ENCODE measurements at regions not wholly inside any gene's neighbourhood (a gene's known extent, or its start where the extent isn't known, plus 50 kb on each side); places are given as distances from the start of the nearest gene placed in this dataset.

DNA sequence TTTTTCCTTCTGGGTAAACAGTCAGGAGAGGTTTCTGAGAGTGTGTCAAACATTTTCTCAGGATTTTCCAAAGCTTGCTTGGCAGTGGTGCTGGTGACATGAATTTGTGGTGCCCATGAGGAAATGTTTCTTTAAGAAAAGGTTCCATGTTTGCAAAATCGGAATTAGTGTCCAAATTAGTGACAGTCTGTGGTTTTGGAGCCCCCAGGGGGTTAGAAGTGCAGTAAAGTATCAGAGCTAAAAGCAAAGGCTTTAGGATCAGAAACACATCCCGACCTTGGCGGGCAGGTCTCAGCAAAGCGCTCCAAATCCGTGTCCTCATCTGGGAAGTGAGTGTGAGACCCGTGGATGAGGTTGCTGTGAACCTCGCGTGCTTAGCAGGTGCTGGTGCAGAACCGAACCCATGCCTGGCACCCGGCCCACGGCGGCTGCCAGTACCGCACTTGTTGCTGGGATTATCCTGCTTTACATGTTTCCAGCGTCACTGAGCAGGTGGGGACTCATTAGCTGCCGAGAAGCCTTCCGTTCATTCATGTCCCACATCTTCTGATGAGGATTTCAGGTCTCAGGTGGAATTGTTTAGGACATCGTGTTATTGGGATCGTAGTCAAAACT, 70.8 kb upstream of the COL5A1 start:
- H3K79me1 ChIP-seq (ENCODE audit: low read depth, low read length), result no peaks in the 10 kb centered on the region

More for the DNA sequence above, 70.8 kb upstream of the COL5A1 start:
- no peak overlapping the region for H3K4me3 ChIP-seq (ENCODE audit: extremely low read depth in 1 of 4, insufficient read depth in 2 of 4, low read depth in 3 of 4, low read length in 4 of 4)
- no peak overlapping the region for H2AK5ac ChIP-seq (ENCODE audit: low read depth, low read length)
- H2BK12ac ChIP-seq (ENCODE audit: low read depth, low read length), result no peak overlapping the region
- no peak overlapping the region for H4K8ac ChIP-seq (ENCODE audit: extremely low read depth, insufficient read depth, low read length)
- WGBS, 2 experiments (ENCODE audit: extremely low coverage in 1 of 2, insufficient coverage in 1 of 2, insufficient read length in 1 of 2, insufficient replicate concordance in 2 of 2, low coverage in 1 of 2, low lambda C conversion rate in 2 of 2, missing lambda C conversion rate in 1 of 2), result 86% methylated on average over 9 of the region's 18 CpGs; no CpG with 5 or more reads in 1 of the 2 experiments
- TF ChIP-seq KDM4A (IDR thresholded peaks at IDR 0.05; ENCODE audit: low read depth, low read length, severe bottlenecking) (no peak), POU5F1 (IDR thresholded peaks at IDR 0.05; ENCODE audit: low read depth, low read length) (no peak), MAFK (IDR thresholded peaks at IDR 0.05; ENCODE audit: low read depth, low read length) (no peak), HDAC6 (IDR thresholded peaks at IDR 0.05; ENCODE audit: low read depth, low read length) (no peak), TAF7 (optimal IDR thresholded peaks at IDR 0.05; ENCODE audit: borderline replicate concordance, low read depth, low read length) (no peak), EP300 (IDR thresholded peaks at IDR 0.05; ENCODE audit: borderline replicate concordance in 1 of 2, low read depth in 2 of 2, low read length in 2 of 2) (no peak), TAF1 (IDR thresholded peaks at IDR 0.05; ENCODE audit: low read depth, low read length) (no peak), CBX8 (IDR thresholded peaks at IDR 0.05; ENCODE audit: borderline replicate concordance, low read depth, low read length) (no peak), EZH2 (IDR thresholded peaks at IDR 0.05; ENCODE audit: low read depth, low read length, severe bottlenecking) (no peak), SIX5 (IDR thresholded peaks at IDR 0.05; ENCODE audit: low read depth, low read length) (no peak), PHF8 (conservative IDR thresholded peaks at IDR 0.05; ENCODE audit: low read depth, low read length) (no peak)
- TF ChIP-seq, protein P1, sequence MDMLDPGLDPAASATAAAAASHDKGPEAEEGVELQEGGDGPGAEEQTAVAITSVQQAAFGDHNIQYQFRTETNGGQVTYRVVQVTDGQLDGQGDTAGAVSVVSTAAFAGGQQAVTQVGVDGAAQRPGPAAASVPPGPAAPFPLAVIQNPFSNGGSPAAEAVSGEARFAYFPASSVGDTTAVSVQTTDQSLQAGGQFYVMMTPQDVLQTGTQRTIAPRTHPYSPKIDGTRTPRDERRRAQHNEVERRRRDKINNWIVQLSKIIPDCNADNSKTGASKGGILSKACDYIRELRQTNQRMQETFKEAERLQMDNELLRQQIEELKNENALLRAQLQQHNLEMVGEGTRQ (IDR thresholded peaks at IDR 0.05; ENCODE audit: low read length), result no peak
- DNase-seq (ENCODE audit: low read depth in 1 of 2, low spot score in 2 of 2), result peak in 1 of 2 experiments; percentile 1
- H2BK5ac ChIP-seq (ENCODE audit: low read depth, low read length), result no peak overlapping the region
- no peak overlapping the region for H2BK120ac ChIP-seq (replicated peaks; ENCODE audit: low read depth, low read length)
- no peak overlapping the region for H3K4ac ChIP-seq (replicated peaks; ENCODE audit: insufficient read length, low read depth, low read length)
- no peak overlapping the region for H3K27ac ChIP-seq (ENCODE audit: low read depth, low read length)
- H3K4me1 ChIP-seq (replicated peaks in 1 of 4; ENCODE audit: control insufficient read depth in 3 of 4, insufficient read depth in 4 of 4, low read length in 3 of 4), result no peaks in the 10 kb centered on the region; a peak in 1 of 7 replicates
- no peaks in the 10 kb centered on the region for H4K20me1 ChIP-seq (replicated peaks in 1 of 2; ENCODE audit: control insufficient read depth in 1 of 2, insufficient read depth in 2 of 2, low read length in 2 of 2)
- no peak for FAIRE-seq
- H3K56ac ChIP-seq (replicated peaks; ENCODE audit: insufficient read length, low read depth, low read length), result no peak overlapping the region
- H2AFZ ChIP-seq (ENCODE audit: low read length), result no peak overlapping the region
- no peak overlapping the region for H2BK20ac ChIP-seq (ENCODE audit: low read length)
- H4K91ac ChIP-seq (replicated peaks; ENCODE audit: insufficient read length, low read length), result no peak overlapping the region
- CTCF ChIA-PET (ENCODE audit: partially characterized antibody), result interaction anchor here (1.2 to 3.1 kb wide), 2 partner anchors 36 to 122 kb away, joined by 4 to 11 read pairs; no protein-coding TSS in a partner anchor
- no peaks in the 10 kb centered on the region for H3K79me2 ChIP-seq (ENCODE audit: control insufficient read depth in 1 of 2, insufficient read depth in 2 of 2, low read length in 2 of 2)
- no peaks in the 10 kb centered on the region for H3K23me2 ChIP-seq (ENCODE audit: low read depth, low read length)
- peaks cover 2 to 12% of the 10 kb centered on the region in 2 experiments; a peak in 1 of 4 replicates for H3K9me3 ChIP-seq (ENCODE audit: insufficient read depth in 2 of 2, low read depth in 1 of 2, low read length in 1 of 2)
- H3K36me3 ChIP-seq (ENCODE audit: control insufficient read depth in 2 of 4, insufficient read depth in 4 of 4, low read length in 3 of 4), result no peaks in the 10 kb centered on the region
- H4K5ac ChIP-seq (ENCODE audit: insufficient read length, low read depth, low read length), result no peak overlapping the region
- no peak overlapping the region for H3K23ac ChIP-seq (ENCODE audit: insufficient read length)
- H3K9ac ChIP-seq (replicated peaks in 1 of 4; ENCODE audit: extremely low read depth in 1 of 4, low read depth in 3 of 4, low read length in 3 of 4), result no peak overlapping the region
- no peak overlapping the region for H3K14ac ChIP-seq (ENCODE audit: insufficient read length)
- no peak overlapping the region for H3K4me2 ChIP-seq (ENCODE audit: insufficient read depth in 1 of 2, low read depth in 2 of 2, low read length in 2 of 2)
- H3K18ac ChIP-seq (ENCODE audit: extremely low read depth, low read length), result no peak overlapping the region
- no peaks in the 10 kb centered on the region for H3K27me3 ChIP-seq (replicated peaks in 1 of 4; ENCODE audit: control insufficient read depth in 3 of 4, extremely low read depth in 1 of 4, insufficient read depth in 3 of 4, low read length in 3 of 4)
- no peak overlapping the region for H2BK15ac ChIP-seq (ENCODE audit: low read length)
- POLR2A ChIA-PET (ENCODE audit: partially characterized antibody), result no interaction called here
